ENCODE measurements at regions not wholly inside any gene's neighbourhood (a gene's known extent, or its start where the extent isn't known, plus 50 kb on each side); places are given as distances from the start of the nearest gene placed in this dataset.
"Not testable (repeated sequence)": the region's sequence is repeated elsewhere in the genome, so short reads cannot be mapped to it uniquely, and the experiment has no call there.

GRCh38 chr18:22066083-22066485, 103.3 kb upstream of the GATA6 start:
- no peak overlapping the region for H2AFZ ChIP-seq (replicated peaks)
- H3K4me3 ChIP-seq: no peak overlapping the region
- H3K36me3 ChIP-seq: no peaks in the 10 kb centered on the region
- Mint-ChIP-seq H3K4me1 (peaks cover 4% of the 10 kb centered on the region), H3K27ac (no peak overlapping the region), H3K9me3 (peaks cover 5% of the 10 kb centered on the region), H3K4me3 (no peak overlapping the region), H3K27me3 (ENCODE audit: insufficient read depth, low read depth) (peaks cover 8% of the 10 kb centered on the region), H3K36me3 (no peaks in the 10 kb centered on the region)
- H3K27me3 ChIP-seq: no peaks in the 10 kb centered on the region
- DNase-seq (ENCODE audit: low spot score): no peak
- no peaks in the 10 kb centered on the region for H3K79me2 ChIP-seq (ENCODE audit: low read depth)
- no peak overlapping the region for H3K9ac ChIP-seq
- peaks cover 7% of the 10 kb centered on the region for H3F3A ChIP-seq (ENCODE audit: low read depth)
- TF ChIP-seq EZH2phosphoT487 (IDR thresholded peaks at IDR 0.05): no peak
- no peak for TF ChIP-seq EZH2 (IDR thresholded peaks at IDR 0.05)
- TF ChIP-seq CTCF (IDR thresholded peaks at IDR 0.05): no peak
- H3K9me3 ChIP-seq (ENCODE audit: low read depth): no peaks in the 10 kb centered on the region
- H3K4me2 ChIP-seq: no peak overlapping the region
- no peaks in the 10 kb centered on the region for H4K20me1 ChIP-seq (ENCODE audit: low read depth)
- no peak overlapping the region for H3K27ac ChIP-seq
- peaks cover 5% of the 10 kb centered on the region for H3K4me1 ChIP-seq

GRCh38 chr18:22067109-22067508, 102.3 kb upstream of the GATA6 start:
- Histone ChIP-seq H3K79me2 (ENCODE audit: low read depth) (no peaks in the 10 kb centered on the region), H2AFZ (replicated peaks) (no peak overlapping the region), H3K4me1 (peaks cover 5% of the 10 kb centered on the region), H4K20me1 (ENCODE audit: low read depth) (no peaks in the 10 kb centered on the region), H3F3A (ENCODE audit: low read depth) (peaks cover 3% of the 10 kb centered on the region), H3K4me3 (no peak overlapping the region), H3K27ac (no peak overlapping the region), H3K9ac (no peak overlapping the region), H3K9me3 (ENCODE audit: low read depth) (no peaks in the 10 kb centered on the region), H3K36me3 (no peaks in the 10 kb centered on the region), H3K4me2 (no peak overlapping the region), H3K27me3 (no peaks in the 10 kb centered on the region)
- no peaks in the 10 kb centered on the region for H3K4me1 Mint-ChIP-seq
- H3K27me3 Mint-ChIP-seq (ENCODE audit: insufficient read depth, low read depth): peaks cover 8% of the 10 kb centered on the region
- TF ChIP-seq EZH2 (IDR thresholded peaks at IDR 0.05) (no peak), CTCF (IDR thresholded peaks at IDR 0.05) (no peak), EZH2phosphoT487 (IDR thresholded peaks at IDR 0.05) (no peak)
- no peak overlapping the region for H3K27ac Mint-ChIP-seq
- peaks cover 5% of the 10 kb centered on the region for H3K9me3 Mint-ChIP-seq
- DNase-seq (ENCODE audit: low spot score): no peak
- H3K36me3 Mint-ChIP-seq: no peaks in the 10 kb centered on the region
- no peak overlapping the region for H3K4me3 Mint-ChIP-seq

- peaks cover 5% of the 10 kb centered on the region for H3K9me3 Mint-ChIP-seq
- H3K4me3 ChIP-seq: no peak overlapping the region
- no peak overlapping the region for H3K27ac ChIP-seq
- H3F3A ChIP-seq (ENCODE audit: low read depth): peaks cover 3% of the 10 kb centered on the region
- H3K36me3 ChIP-seq: no peaks in the 10 kb centered on the region
- H4K20me1 ChIP-seq (ENCODE audit: low read depth): no peaks in the 10 kb centered on the region
- no peaks in the 10 kb centered on the region for H3K4me1 Mint-ChIP-seq
- H3K4me1 ChIP-seq: peaks cover 5% of the 10 kb centered on the region
- H3K79me2 ChIP-seq (ENCODE audit: low read depth): no peaks in the 10 kb centered on the region
- H3K36me3 Mint-ChIP-seq: no peaks in the 10 kb centered on the region
- no peak for TF ChIP-seq EZH2phosphoT487 (IDR thresholded peaks at IDR 0.05)
- TF ChIP-seq CTCF (IDR thresholded peaks at IDR 0.05): no peak
- TF ChIP-seq EZH2 (IDR thresholded peaks at IDR 0.05): no peak
- peaks cover 6% of the 10 kb centered on the region for H3K27me3 Mint-ChIP-seq (ENCODE audit: insufficient read depth, low read depth)
- no peak for DNase-seq (ENCODE audit: low spot score)
- no peak overlapping the region for H3K27ac Mint-ChIP-seq
- H3K9me3 ChIP-seq (ENCODE audit: low read depth): no peaks in the 10 kb centered on the region
- no peak overlapping the region for H3K4me2 ChIP-seq
- no peak overlapping the region for H3K4me3 Mint-ChIP-seq
- no peaks in the 10 kb centered on the region for H3K27me3 ChIP-seq
- no peak overlapping the region for H3K9ac ChIP-seq
- H2AFZ ChIP-seq (replicated peaks): no peak overlapping the region
These were observed 101.7 kb upstream of the GATA6 start for GRCh38 chr18:22067682-22068081.

- H3K4me1 Mint-ChIP-seq; H3F3A ChIP-seq (ENCODE audit: low read depth); H3K4me3 ChIP-seq; H3K27ac Mint-ChIP-seq; H3K9ac ChIP-seq; H3K9me3 ChIP-seq (ENCODE audit: low read depth); DNase-seq (ENCODE audit: low spot score); H2AFZ ChIP-seq (replicated peaks); H3K4me2 ChIP-seq; H3K4me1 ChIP-seq; H3K27me3 Mint-ChIP-seq (ENCODE audit: insufficient read depth, low read depth); H4K20me1 ChIP-seq (ENCODE audit: low read depth); H3K27me3 ChIP-seq; H3K36me3 ChIP-seq; H3K4me3 Mint-ChIP-seq; H3K79me2 ChIP-seq (ENCODE audit: low read depth); H3K27ac ChIP-seq; H3K9me3 Mint-ChIP-seq; H3K36me3 Mint-ChIP-seq: not testable (repeated sequence)
These were observed 100.6 kb upstream of the GATA6 start for GRCh38 chr18:22068784-22069183.

Measured in neural progenitor cell (in vitro differentiated cells).